HL-60 (cell line): ENCODE measurements at regions not wholly inside any gene's neighbourhood (a gene's known extent, or its start where the extent isn't known, plus 50 kb on each side); places are given as distances from the start of the nearest gene placed in this dataset.

Source experiments
- DNase-seq, 2 experiments: peaks; one replicate each; pipeline ENCODE4 v3.0.0-alpha.2; 2010 to 2020; ENCODE audit warnings: low read depth in 1 of 2, low spot score in 1 of 2
- H3K27ac ChIP-seq: fragments of 250-450 bp; sonication (Bioruptor Pico); replicated peaks from 2 replicates; pipeline ENCODE4 v1.5.1; 2020; ENCODE audit warnings: mild to moderate bottlenecking, moderate library complexity
- H3K27me3 ChIP-seq: fragments of 250-450 bp; sonication (Bioruptor Pico); 2 replicates; pipeline ENCODE4 v1.5.1; 2021; ENCODE audit warnings: mild to moderate bottlenecking, moderate library complexity; ENCODE audit not compliant: insufficient read depth, poor library complexity, severe bottlenecking
- H3K4me3 ChIP-seq: replicated peaks from 2 replicates; pipeline ENCODE4 v1.5.1; 2011; ENCODE audit warnings: mild to moderate bottlenecking, control low read depth, low read length; ENCODE audit not compliant: insufficient read depth
- GABPA ChIP-seq: IDR thresholded peaks from 2 replicates; pipeline ENCODE4 v1.6.1; 2012; ENCODE audit warnings: low read depth
- POLR2AphosphoS5 ChIP-seq: IDR thresholded peaks from 2 replicates; pipeline ENCODE4 v1.6.1; 2012; ENCODE audit warnings: low read depth
- REST ChIP-seq: IDR thresholded peaks from 2 replicates; pipeline ENCODE4 v1.6.1; 2012; ENCODE audit warnings: low read depth; ENCODE audit not compliant: insufficient replicate concordance
- SPI1 ChIP-seq: IDR thresholded peaks from 2 replicates; pipeline ENCODE4 v1.6.1; 2012; ENCODE audit warnings: low read depth, mild to moderate bottlenecking, borderline replicate concordance
- TF ChIP-seq, protein P1 (sequence below): IDR thresholded peaks from one replicate; pipeline ENCODE4 v1.5.1; 2011; ENCODE audit warnings: low read length, control low read depth, inconsistent platforms; ENCODE audit not compliant: insufficient read depth

GRCh38 chr2:63735263-63735662 is 106.4 kb upstream of the UGP2 start:
- Histone ChIP-seq H3K27ac (no peak overlapping the region), H3K4me3 (no peak overlapping the region), H3K27me3 (no peaks in the 10 kb centered on the region)
- no peak for TF ChIP-seq GABPA
- no peak for TF ChIP-seq SPI1
- TF ChIP-seq, protein P1, sequence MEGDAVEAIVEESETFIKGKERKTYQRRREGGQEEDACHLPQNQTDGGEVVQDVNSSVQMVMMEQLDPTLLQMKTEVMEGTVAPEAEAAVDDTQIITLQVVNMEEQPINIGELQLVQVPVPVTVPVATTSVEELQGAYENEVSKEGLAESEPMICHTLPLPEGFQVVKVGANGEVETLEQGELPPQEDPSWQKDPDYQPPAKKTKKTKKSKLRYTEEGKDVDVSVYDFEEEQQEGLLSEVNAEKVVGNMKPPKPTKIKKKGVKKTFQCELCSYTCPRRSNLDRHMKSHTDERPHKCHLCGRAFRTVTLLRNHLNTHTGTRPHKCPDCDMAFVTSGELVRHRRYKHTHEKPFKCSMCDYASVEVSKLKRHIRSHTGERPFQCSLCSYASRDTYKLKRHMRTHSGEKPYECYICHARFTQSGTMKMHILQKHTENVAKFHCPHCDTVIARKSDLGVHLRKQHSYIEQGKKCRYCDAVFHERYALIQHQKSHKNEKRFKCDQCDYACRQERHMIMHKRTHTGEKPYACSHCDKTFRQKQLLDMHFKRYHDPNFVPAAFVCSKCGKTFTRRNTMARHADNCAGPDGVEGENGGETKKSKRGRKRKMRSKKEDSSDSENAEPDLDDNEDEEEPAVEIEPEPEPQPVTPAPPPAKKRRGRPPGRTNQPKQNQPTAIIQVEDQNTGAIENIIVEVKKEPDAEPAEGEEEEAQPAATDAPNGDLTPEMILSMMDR: no peak
- no peak for TF ChIP-seq REST
- TF ChIP-seq POLR2AphosphoS5: no peak
- no peak for DNase-seq

GRCh38 chr2:63735931-63736330 is 105.8 kb upstream of the UGP2 start:
- Histone ChIP-seq H3K4me3 (no peak overlapping the region), H3K27ac (no peak overlapping the region), H3K27me3 (no peaks in the 10 kb centered on the region)
- DNase-seq: no peak
- TF ChIP-seq, protein P1: no peak
- TF ChIP-seq POLR2AphosphoS5 (no peak), SPI1 (no peak), REST (no peak)

DNA sequence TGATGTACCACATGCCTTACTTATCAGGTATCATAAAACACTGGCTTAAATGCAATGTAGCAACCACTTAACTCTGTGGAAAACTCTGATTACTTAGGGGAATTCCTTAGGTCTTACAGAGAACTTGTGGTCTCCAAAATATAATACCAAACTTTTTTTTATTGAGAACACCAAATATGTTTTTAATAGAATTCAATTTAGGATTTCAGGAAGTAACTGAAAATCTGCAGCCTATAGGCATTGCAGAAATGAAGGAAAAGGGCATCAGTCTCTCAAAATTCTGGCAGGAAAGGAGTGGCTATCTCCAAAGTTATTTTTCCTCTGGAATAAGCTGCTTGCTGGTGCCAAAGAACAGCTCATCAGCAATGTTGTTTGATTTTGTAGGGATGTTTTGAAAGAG is 105.3 kb upstream of the UGP2 start:
- Histone ChIP-seq H3K4me3 (no peak overlapping the region), H3K27me3 (no peaks in the 10 kb centered on the region), H3K27ac (no peak overlapping the region)
- DNase-seq: no peak
- no peak for TF ChIP-seq GABPA
- no peak for TF ChIP-seq SPI1
- TF ChIP-seq POLR2AphosphoS5: no peak

DNA sequence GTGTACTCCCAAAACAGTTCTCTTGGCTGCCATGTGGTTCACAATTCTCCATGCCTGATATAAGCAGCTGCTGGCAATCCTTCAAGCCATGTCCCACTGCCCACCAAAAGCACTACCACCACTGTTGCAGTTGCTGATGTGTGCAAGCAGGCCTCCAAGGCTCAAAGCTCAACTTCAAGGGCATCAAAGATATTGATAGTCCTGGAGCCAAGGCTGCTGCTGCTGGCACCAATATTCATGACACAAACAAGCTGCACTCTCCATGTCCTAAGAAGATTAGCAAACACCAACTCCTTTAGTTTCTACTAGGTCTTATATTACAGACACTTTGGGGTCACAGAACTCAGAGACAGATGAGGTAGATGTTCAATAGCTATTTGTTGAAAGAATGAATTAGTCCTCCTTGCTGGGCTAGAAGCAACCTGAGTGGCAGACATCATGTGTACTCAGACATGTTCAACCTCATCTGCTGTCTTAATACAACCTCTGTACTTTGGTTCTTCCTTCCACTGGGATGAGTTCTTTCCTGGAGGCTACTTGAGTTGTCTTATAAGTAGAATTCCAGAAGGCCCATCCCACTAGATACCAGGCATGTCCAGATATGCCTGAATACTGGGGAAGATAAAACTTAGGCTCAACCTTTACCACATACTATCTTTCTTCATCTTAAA is 104.5 kb upstream of the UGP2 start:
- Histone ChIP-seq H3K27ac (no peak overlapping the region), H3K27me3 (no peaks in the 10 kb centered on the region), H3K4me3 (no peak overlapping the region)
- TF ChIP-seq REST: no peak
- TF ChIP-seq GABPA: no peak
- TF ChIP-seq POLR2AphosphoS5: no peak
- TF ChIP-seq SPI1: no peak
- TF ChIP-seq, protein P1: no peak
- no peak for DNase-seq
